IPS DF 4.7 (cell line): ENCODE measurements at regions not wholly inside any gene's neighbourhood (a gene's known extent, or its start where the extent isn't known, plus 50 kb on each side); places are given as distances from the start of the nearest gene placed in this dataset.
"Not testable (repeated sequence)": the region's sequence is repeated elsewhere in the genome, so short reads cannot be mapped to it uniquely, and the experiment has no call there.

Experiments
- DNase-seq: peaks from one replicate; pipeline ENCODE4 v3.0.0-alpha.2; 2013; ENCODE audit warnings: low spot score; ENCODE audit errors: extremely low read depth

- not testable (repeated sequence) for DNase-seq
Measured at GRCh38 chr4:53877096-53877495, 187.3 kb downstream of the CHIC2 start.

- DNase-seq: no peak
Measured at GRCh38 chr4:53866055-53866454, 198.3 kb downstream of the CHIC2 start.

GRCh38 chr4:53865054-53865453 is 199.4 kb downstream of the CHIC2 start:
- no peak for DNase-seq

- no peak for DNase-seq
Measured at GRCh38 chr4:53863736-53864365, 200.6 kb downstream of the CHIC2 start.

- DNase-seq: no peak
Measured at GRCh38 chr4:53863158-53863557, 201.2 kb downstream of the CHIC2 start.

GRCh38 chr4:53861856-53862610 is 202.4 kb downstream of the CHIC2 start:
- DNase-seq: no peak

- no peak for DNase-seq
Measured at GRCh38 chr4:53859305-53859704, 205.1 kb downstream of the CHIC2 start.

GRCh38 chr4:53858744-53859143 is 205.7 kb downstream of the CHIC2 start:
- no peak for DNase-seq

GRCh38 chr4:53855581-53856250 is 208.7 kb downstream of the CHIC2 start:
- no peak for DNase-seq

GRCh38 chr4:53854991-53855568 is 209.3 kb downstream of the CHIC2 start:
- no peak for DNase-seq

GRCh38 chr4:53852343-53852742 is 212.1 kb downstream of the CHIC2 start:
- no peak for DNase-seq

- DNase-seq: no peak
Measured at GRCh38 chr4:53847965-53848364, 216.4 kb downstream of the CHIC2 start.

- no peak for DNase-seq
Measured at GRCh38 chr4:53844551-53844950, 219.9 kb downstream of the CHIC2 start.

- no peak for DNase-seq
Measured at GRCh38 chr4:53844133-53844532, 220.3 kb downstream of the CHIC2 start.

GRCh38 chr4:53841711-53842110 is 222.7 kb downstream of the CHIC2 start:
- DNase-seq: no peak

- DNase-seq: no peak
Measured at GRCh38 chr4:53840643-53841042, 223.8 kb downstream of the CHIC2 start.

GRCh38 chr4:53833302-53834003 is 231.0 kb downstream of the CHIC2 start:
- DNase-seq: not testable (repeated sequence)

- DNase-seq: no peak
Measured at GRCh38 chr4:53832549-53832948, 231.9 kb downstream of the CHIC2 start.

- DNase-seq: no peak
Measured at GRCh38 chr4:53830511-53830910, 233.9 kb downstream of the CHIC2 start.

GRCh38 chr4:53821179-53821851 is 230.0 kb upstream of the LNX1 start:
- DNase-seq: no peak

GRCh38 chr4:53818104-53818503 is 226.8 kb upstream of the LNX1 start:
- DNase-seq: no peak
